ENCODE measurements at regions not wholly inside any gene's neighbourhood (a gene's known extent, or its start where the extent isn't known, plus 50 kb on each side); places are given as distances from the start of the nearest gene placed in this dataset.

GRCh38 chr16:51024703-51025102 is 126.4 kb downstream of the SALL1 start:
- no peaks in the 10 kb centered on the region for H3K36me3 ChIP-seq (ENCODE audit: insufficient read depth, low read length)

GRCh38 chr16:51022955-51023354 is 128.1 kb downstream of the SALL1 start:
- no peaks in the 10 kb centered on the region for H3K36me3 ChIP-seq (ENCODE audit: insufficient read depth, low read length)
- H3K4me1 ChIP-seq (ENCODE audit: insufficient read depth, low read length), result no peaks in the 10 kb centered on the region; the same call in 1 of the 2 replicates
- no peaks in the 10 kb centered on the region for H3K9me3 ChIP-seq (ENCODE audit: control insufficient read depth, insufficient read depth, low read length)
- H3K9ac ChIP-seq (ENCODE audit: low read depth, low read length), result no peak overlapping the region

More at GRCh38 chr16:51024703-51025102, 126.4 kb downstream of the SALL1 start:
- H3K9me3 ChIP-seq (ENCODE audit: control insufficient read depth, insufficient read depth, low read length), result no peaks in the 10 kb centered on the region
- no peaks in the 10 kb centered on the region; the same call in 1 of the 2 replicates for H3K4me1 ChIP-seq (ENCODE audit: insufficient read depth, low read length)
- H3K9ac ChIP-seq (ENCODE audit: low read depth, low read length), result no peak overlapping the region

GRCh38 chr16:51019617-51020016 is 131.5 kb downstream of the SALL1 start:
- Histone ChIP-seq H3K4me1 (ENCODE audit: insufficient read depth, low read length) (no peaks in the 10 kb centered on the region; the same call in 1 of the 2 replicates), H3K9me3 (ENCODE audit: control insufficient read depth, insufficient read depth, low read length) (no peaks in the 10 kb centered on the region), H3K9ac (ENCODE audit: low read depth, low read length) (no peak overlapping the region), H3K36me3 (ENCODE audit: insufficient read depth, low read length) (no peaks in the 10 kb centered on the region)

GRCh38 chr16:51017969-51018368 is 133.1 kb downstream of the SALL1 start:
- no peaks in the 10 kb centered on the region for H3K9me3 ChIP-seq (ENCODE audit: control insufficient read depth, insufficient read depth, low read length)
- H3K4me1 ChIP-seq (ENCODE audit: insufficient read depth, low read length), result no peaks in the 10 kb centered on the region
- no peak overlapping the region for H3K9ac ChIP-seq (ENCODE audit: low read depth, low read length)
- no peaks in the 10 kb centered on the region for H3K36me3 ChIP-seq (ENCODE audit: insufficient read depth, low read length)

- H3K9ac ChIP-seq (ENCODE audit: low read depth, low read length), result no peak overlapping the region
- H3K4me1 ChIP-seq (ENCODE audit: insufficient read depth, low read length), result no peaks in the 10 kb centered on the region
- H3K9me3 ChIP-seq (ENCODE audit: control insufficient read depth, insufficient read depth, low read length), result no peaks in the 10 kb centered on the region
- no peaks in the 10 kb centered on the region for H3K36me3 ChIP-seq (ENCODE audit: insufficient read depth, low read length)
Measured at GRCh38 chr16:51012396-51012795, 138.7 kb downstream of the SALL1 start.

- Histone ChIP-seq H3K9me3 (ENCODE audit: control insufficient read depth, insufficient read depth, low read length) (no peaks in the 10 kb centered on the region), H3K4me1 (ENCODE audit: insufficient read depth, low read length) (no peaks in the 10 kb centered on the region), H3K9ac (ENCODE audit: low read depth, low read length) (no peak overlapping the region), H3K36me3 (ENCODE audit: insufficient read depth, low read length) (no peaks in the 10 kb centered on the region)
Measured at GRCh38 chr16:51010817-51011216, 140.3 kb downstream of the SALL1 start.

GRCh38 chr16:51009813-51010212 is 141.3 kb downstream of the SALL1 start:
- Histone ChIP-seq H3K9me3 (ENCODE audit: control insufficient read depth, insufficient read depth, low read length) (no peaks in the 10 kb centered on the region), H3K4me1 (ENCODE audit: insufficient read depth, low read length) (no peaks in the 10 kb centered on the region), H3K9ac (ENCODE audit: low read depth, low read length) (no peak overlapping the region), H3K36me3 (ENCODE audit: insufficient read depth, low read length) (no peaks in the 10 kb centered on the region)

- Histone ChIP-seq H3K4me1 (ENCODE audit: insufficient read depth, low read length) (no peaks in the 10 kb centered on the region), H3K36me3 (ENCODE audit: insufficient read depth, low read length) (no peaks in the 10 kb centered on the region), H3K9me3 (ENCODE audit: control insufficient read depth, insufficient read depth, low read length) (no peaks in the 10 kb centered on the region), H3K9ac (ENCODE audit: low read depth, low read length) (no peak overlapping the region)
Measured at GRCh38 chr16:51009359-51009758, 141.7 kb downstream of the SALL1 start.

GRCh38 chr16:51008607-51009006 is 142.5 kb downstream of the SALL1 start:
- H3K36me3 ChIP-seq (ENCODE audit: insufficient read depth, low read length), result no peaks in the 10 kb centered on the region
- H3K4me1 ChIP-seq (ENCODE audit: insufficient read depth, low read length), result no peaks in the 10 kb centered on the region
- no peak overlapping the region for H3K9ac ChIP-seq (ENCODE audit: low read depth, low read length)
- no peaks in the 10 kb centered on the region for H3K9me3 ChIP-seq (ENCODE audit: control insufficient read depth, insufficient read depth, low read length)

GRCh38 chr16:51008037-51008436 is 143.0 kb downstream of the SALL1 start:
- Histone ChIP-seq H3K9ac (ENCODE audit: low read depth, low read length) (no peak overlapping the region), H3K9me3 (ENCODE audit: control insufficient read depth, insufficient read depth, low read length) (no peaks in the 10 kb centered on the region), H3K36me3 (ENCODE audit: insufficient read depth, low read length) (no peaks in the 10 kb centered on the region), H3K4me1 (ENCODE audit: insufficient read depth, low read length) (no peaks in the 10 kb centered on the region)

GRCh38 chr16:51003850-51004566 is 147.1 kb downstream of the SALL1 start:
- no peaks in the 10 kb centered on the region for H3K36me3 ChIP-seq (ENCODE audit: insufficient read depth, low read length)
- H3K4me1 ChIP-seq (ENCODE audit: insufficient read depth, low read length), result 0 out of 2 replicates have a peak, but pooled peaks cover 2% of the 10 kb centered on the region
- H3K9me3 ChIP-seq (ENCODE audit: control insufficient read depth, insufficient read depth, low read length), result no peaks in the 10 kb centered on the region
- H3K9ac ChIP-seq (ENCODE audit: low read depth, low read length), result no peak overlapping the region

GRCh38 chr16:51002881-51003490 is 148.1 kb downstream of the SALL1 start:
- no peak overlapping the region for H3K9ac ChIP-seq (ENCODE audit: low read depth, low read length)
- H3K36me3 ChIP-seq (ENCODE audit: insufficient read depth, low read length), result no peaks in the 10 kb centered on the region

GRCh38 chr16:50999181-50999580 is 151.9 kb downstream of the SALL1 start:
- H3K4me1 ChIP-seq (ENCODE audit: insufficient read depth, low read length), result 0 out of 2 replicates have a peak, but pooled peaks cover 4% of the 10 kb centered on the region
- no peaks in the 10 kb centered on the region for H3K36me3 ChIP-seq (ENCODE audit: insufficient read depth, low read length)

More at GRCh38 chr16:51002881-51003490, 148.1 kb downstream of the SALL1 start:
- Histone ChIP-seq H3K9me3 (ENCODE audit: control insufficient read depth, insufficient read depth, low read length) (no peaks in the 10 kb centered on the region), H3K4me1 (ENCODE audit: insufficient read depth, low read length) (0 out of 2 replicates have a peak, but pooled peaks cover 4% of the 10 kb centered on the region)

GRCh38 chr16:50998411-50998810 is 152.7 kb downstream of the SALL1 start:
- no peaks in the 10 kb centered on the region for H3K36me3 ChIP-seq (ENCODE audit: insufficient read depth, low read length)
- H3K9ac ChIP-seq (ENCODE audit: low read depth, low read length), result no peak overlapping the region
- H3K4me1 ChIP-seq (ENCODE audit: insufficient read depth, low read length), result 0 out of 2 replicates have a peak, but pooled peaks cover 4% of the 10 kb centered on the region
- H3K9me3 ChIP-seq (ENCODE audit: control insufficient read depth, insufficient read depth, low read length), result no peaks in the 10 kb centered on the region

More at GRCh38 chr16:50999181-50999580, 151.9 kb downstream of the SALL1 start:
- Histone ChIP-seq H3K9ac (ENCODE audit: low read depth, low read length) (no peak overlapping the region), H3K9me3 (ENCODE audit: control insufficient read depth, insufficient read depth, low read length) (no peaks in the 10 kb centered on the region)

GRCh38 chr16:50997679-50998078 is 153.4 kb downstream of the SALL1 start:
- H3K4me1 ChIP-seq (ENCODE audit: insufficient read depth, low read length), result 0 out of 2 replicates have a peak, but pooled peaks cover 4% of the 10 kb centered on the region
- no peaks in the 10 kb centered on the region for H3K9me3 ChIP-seq (ENCODE audit: control insufficient read depth, insufficient read depth, low read length)
- H3K36me3 ChIP-seq (ENCODE audit: insufficient read depth, low read length), result no peaks in the 10 kb centered on the region
- no peak overlapping the region for H3K9ac ChIP-seq (ENCODE audit: low read depth, low read length)

All from ES-I3 (cell line).